DLD1 (cell line): ENCODE measurements at regions not wholly inside any gene's neighbourhood (a gene's known extent, or its start where the extent isn't known, plus 50 kb on each side); places are given as distances from the start of the nearest gene placed in this dataset.

ENCODE experiments used
- in situ Hi-C: cut with HindIII; loops from 2 replicates; pipeline ENCODE4 v1.10.0; 2017; ENCODE audit warnings: low sequenced_read_pairs

- in situ Hi-C loops, result no loop called here
These were observed 463.6 kb upstream of the REG3G start for GRCh38 chr2:78561876-78562275.

- in situ Hi-C loops, result no loop called here
These were observed 460.8 kb upstream of the REG3G start for GRCh38 chr2:78564666-78565065.

- in situ Hi-C loops, result no loop called here
These were observed 456.6 kb upstream of the REG3G start for GRCh38 chr2:78568782-78569373.

GRCh38 chr2:78576409-78576808, 449.1 kb upstream of the REG3G start:
- in situ Hi-C loops, result no loop called here

GRCh38 chr2:78585871-78586270, 439.6 kb upstream of the REG3G start:
- in situ Hi-C loops, result no loop called here

- in situ Hi-C loops, result no loop called here
These were observed 439.2 kb upstream of the REG3G start for GRCh38 chr2:78586316-78586715.

GRCh38 chr2:78589871-78590270, 435.6 kb upstream of the REG3G start:
- in situ Hi-C loops, result no loop called here

GRCh38 chr2:78592491-78592890, 433.0 kb upstream of the REG3G start:
- in situ Hi-C loops, result no loop called here

- in situ Hi-C loops, result no loop called here
These were observed 424.4 kb upstream of the REG3G start for GRCh38 chr2:78601113-78601512.

GRCh38 chr2:78602862-78603261, 422.6 kb upstream of the REG3G start:
- in situ Hi-C loops, result no loop called here

GRCh38 chr2:78606895-78607294, 418.6 kb upstream of the REG3G start:
- in situ Hi-C loops, result no loop called here

GRCh38 chr2:78614726-78615125, 410.8 kb upstream of the REG3G start:
- in situ Hi-C loops, result no loop called here

GRCh38 chr2:78615956-78616355, 409.5 kb upstream of the REG3G start:
- in situ Hi-C loops, result no loop called here

GRCh38 chr2:78634425-78634824, 391.1 kb upstream of the REG3G start:
- in situ Hi-C loops, result no loop called here

- in situ Hi-C loops, result no loop called here
These were observed 380.6 kb upstream of the REG3G start for GRCh38 chr2:78644854-78645253.

GRCh38 chr2:78646533-78647364, 378.8 kb upstream of the REG3G start:
- in situ Hi-C loops, result no loop called here

- in situ Hi-C loops, result no loop called here
These were observed 376.9 kb upstream of the REG3G start for GRCh38 chr2:78648558-78648957.

GRCh38 chr2:78654941-78655340, 370.6 kb upstream of the REG3G start:
- in situ Hi-C loops, result no loop called here

- in situ Hi-C loops, result no loop called here
These were observed 348.4 kb upstream of the REG3G start for GRCh38 chr2:78676921-78677696.

GRCh38 chr2:78677774-78678173, 347.7 kb upstream of the REG3G start:
- in situ Hi-C loops, result no loop called here

- in situ Hi-C loops, result no loop called here
These were observed 344.1 kb upstream of the REG3G start for GRCh38 chr2:78681386-78681785.

- in situ Hi-C loops, result no loop called here
These were observed 342.7 kb upstream of the REG3G start for GRCh38 chr2:78682781-78683180.
